Smooth muscle cell (in vitro differentiated cells): ENCODE measurements at regions not wholly inside any gene's neighbourhood (a gene's known extent, or its start where the extent isn't known, plus 50 kb on each side); places are given as distances from the start of the nearest gene placed in this dataset.

Experiments used
- DNase-seq: peaks from one replicate; lab custom pipeline; 2025; ENCODE audit not compliant: unreplicated experiment; lab: John Stamatoyannopoulos, UW
- H2AFZ ChIP-seq: fragments of 200-600 bp; sonication (generic); 2 replicates; pipeline ENCODE4 v1.6.0; 2016; ENCODE audit warnings: antibody characterized with exemption, low read depth, mild to moderate bottlenecking
- H3F3A ChIP-seq: fragments of 200-600 bp; sonication (generic); 2 replicates; pipeline ENCODE4 v1.6.0; 2017; ENCODE audit warnings: antibody characterized with exemption, low read depth
- H3K27ac ChIP-seq: fragments of 200-600 bp; sonication (generic); 2 replicates; pipeline ENCODE4 v1.5.1; 2016; ENCODE audit warnings: low read depth, mild to moderate bottlenecking
- H3K27me3 ChIP-seq: fragments of 200-600 bp; sonication (generic); 2 replicates; pipeline ENCODE4 v1.6.1; 2016; ENCODE audit warnings: low read depth, mild to moderate bottlenecking
- H3K36me3 ChIP-seq: fragments of 200-600 bp; sonication (generic); 2 replicates; pipeline ENCODE4 v1.5.1; 2016; ENCODE audit warnings: low read depth
- H3K4me1 ChIP-seq: fragments of 200-600 bp; sonication (generic); 2 replicates; pipeline ENCODE4 v1.5.1; 2016; ENCODE audit warnings: low read depth
- H3K4me2 ChIP-seq: fragments of 200-600 bp; sonication (generic); 2 replicates; pipeline ENCODE4 v1.6.0; 2016; ENCODE audit warnings: mild to moderate bottlenecking
- H3K4me3 ChIP-seq: fragments of 200-600 bp; sonication (generic); 2 replicates; pipeline ENCODE4 v1.5.1; 2016; ENCODE audit warnings: mild to moderate bottlenecking
- H3K79me2 ChIP-seq: fragments of 200-600 bp; sonication (generic); 2 replicates; pipeline ENCODE4 v1.6.0; 2016; ENCODE audit warnings: low read depth, mild to moderate bottlenecking
- H3K9ac ChIP-seq: fragments of 200-600 bp; sonication (generic); 2 replicates; pipeline ENCODE4 v1.6.0; 2016; ENCODE audit warnings: low read depth
- H3K9me3 ChIP-seq: fragments of 200-600 bp; sonication (generic); replicated peaks from 2 replicates; pipeline ENCODE4 v1.5.1; 2016; ENCODE audit warnings: low read depth
- H4K20me1 ChIP-seq: fragments of 200-600 bp; sonication (generic); 2 replicates; pipeline ENCODE4 v1.6.0; 2016; ENCODE audit warnings: low read depth
- CTCF ChIP-seq: fragments of 200-600 bp; sonication (generic); IDR thresholded peaks from 2 replicates; pipeline ENCODE4 v1.5.1; 2017; ENCODE audit warnings: borderline replicate concordance, mild to moderate bottlenecking, antibody characterized with exemption; ENCODE audit not compliant: insufficient read depth, poor library complexity, severe bottlenecking
- WGBS: methylation state at CpG from one replicate; pipeline ENCODE4 v1.1.7; 2016; ENCODE audit warnings: low lambda C conversion rate; 5-methylcytosine and 5-hydroxymethylcytosine counted together

- no peaks in the 10 kb centered on the region for H3F3A ChIP-seq
- no peaks in the 10 kb centered on the region for H3K79me2 ChIP-seq
- no peak overlapping the region for H3K4me2 ChIP-seq
- H3K36me3 ChIP-seq = no peaks in the 10 kb centered on the region
- WGBS = 86% methylated on average over 1 of the region's 1 CpG
- peaks cover 19% of the 10 kb centered on the region for H3K4me1 ChIP-seq
- no peak overlapping the region for H3K27ac ChIP-seq
- H2AFZ ChIP-seq = no peak overlapping the region
- TF ChIP-seq CTCF = no peak
- no peak overlapping the region for H3K9ac ChIP-seq
- no peaks in the 10 kb centered on the region for H3K9me3 ChIP-seq
- no peaks in the 10 kb centered on the region for H4K20me1 ChIP-seq
- DNase-seq = no peak
- H3K4me3 ChIP-seq = no peak overlapping the region
- no peaks in the 10 kb centered on the region for H3K27me3 ChIP-seq
Measured at GRCh38 chr18:29008809-29009208, 831.9 kb upstream of the CDH2 start.

GRCh38 chr18:29007986-29008654, 831.2 kb upstream of the CDH2 start:
- TF ChIP-seq CTCF = no peak
- Histone ChIP-seq H3K27ac (no peak overlapping the region), H3F3A (no peaks in the 10 kb centered on the region), H3K27me3 (no peaks in the 10 kb centered on the region), H3K4me1 (peaks cover 20% of the 10 kb centered on the region), H3K36me3 (no peaks in the 10 kb centered on the region), H3K9me3 (no peaks in the 10 kb centered on the region), H3K4me3 (no peak overlapping the region), H3K9ac (no peak overlapping the region), H2AFZ (no peak overlapping the region), H3K79me2 (no peaks in the 10 kb centered on the region), H4K20me1 (no peaks in the 10 kb centered on the region), H3K4me2 (no peak overlapping the region)
- no peak for DNase-seq
- 89% methylated on average over 2 of the region's 2 CpGs for WGBS

- Histone ChIP-seq H3F3A (no peaks in the 10 kb centered on the region), H3K4me3 (no peak overlapping the region), H3K79me2 (no peaks in the 10 kb centered on the region), H3K9me3 (no peaks in the 10 kb centered on the region), H3K36me3 (no peaks in the 10 kb centered on the region), H2AFZ (no peak overlapping the region), H3K4me2 (no peak overlapping the region), H4K20me1 (no peaks in the 10 kb centered on the region), H3K9ac (no peak overlapping the region), H3K4me1 (peaks cover 20% of the 10 kb centered on the region), H3K27me3 (no peaks in the 10 kb centered on the region), H3K27ac (no peak overlapping the region)
- DNase-seq = no peak
- TF ChIP-seq CTCF = no peak
- 27% methylated on average over 1 of the region's 1 CpG for WGBS
Measured at GRCh38 chr18:29004921-29005320, 828.0 kb upstream of the CDH2 start.

- Histone ChIP-seq H3K79me2 (no peaks in the 10 kb centered on the region), H3K4me1 (peaks cover 20% of the 10 kb centered on the region), H3K9ac (no peak overlapping the region), H3K36me3 (no peaks in the 10 kb centered on the region), H3K4me2 (no peak overlapping the region), H2AFZ (no peak overlapping the region), H3K4me3 (no peak overlapping the region), H3K9me3 (no peaks in the 10 kb centered on the region), H3K27ac (no peak overlapping the region), H3K27me3 (no peaks in the 10 kb centered on the region), H4K20me1 (no peaks in the 10 kb centered on the region), H3F3A (no peaks in the 10 kb centered on the region)
- WGBS = 73% methylated on average over 2 of the region's 2 CpGs
- no peak for TF ChIP-seq CTCF
- DNase-seq = no peak
Measured at GRCh38 chr18:29003194-29003593, 826.3 kb upstream of the CDH2 start.
